ENCODE measurements at regions not wholly inside any gene's neighbourhood (a gene's known extent, or its start where the extent isn't known, plus 50 kb on each side); places are given as distances from the start of the nearest gene placed in this dataset.

DNA sequence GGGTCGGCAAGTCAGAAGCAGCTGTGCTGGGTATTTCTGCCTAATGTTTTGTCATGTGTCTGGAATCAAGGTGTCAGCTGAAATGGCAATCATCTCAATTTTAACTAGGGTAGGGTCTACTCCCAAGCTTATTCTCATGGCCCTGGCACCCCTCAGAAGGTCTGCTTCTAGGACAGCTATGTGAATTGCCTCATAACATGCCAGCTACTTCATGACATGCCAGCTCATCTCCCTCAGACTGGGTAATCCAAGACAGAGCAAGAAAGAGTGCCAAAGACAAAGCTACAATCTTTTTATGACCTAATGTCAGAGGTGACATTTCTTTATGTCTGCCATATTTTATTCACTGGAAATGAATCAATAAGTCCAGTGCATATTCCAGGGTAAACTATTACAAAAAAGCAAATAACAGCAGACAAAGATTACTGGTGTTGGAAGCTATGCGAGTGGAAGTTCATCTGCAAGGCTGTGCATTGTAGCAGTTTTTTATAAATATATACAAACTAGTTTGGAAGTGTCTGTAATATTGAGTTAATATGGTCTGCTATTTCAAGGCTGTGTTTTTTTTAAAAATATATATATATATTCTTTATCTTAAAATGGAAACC is 153.3 kb downstream of the FSIP2 start:
- TF ChIP-seq, protein P1, sequence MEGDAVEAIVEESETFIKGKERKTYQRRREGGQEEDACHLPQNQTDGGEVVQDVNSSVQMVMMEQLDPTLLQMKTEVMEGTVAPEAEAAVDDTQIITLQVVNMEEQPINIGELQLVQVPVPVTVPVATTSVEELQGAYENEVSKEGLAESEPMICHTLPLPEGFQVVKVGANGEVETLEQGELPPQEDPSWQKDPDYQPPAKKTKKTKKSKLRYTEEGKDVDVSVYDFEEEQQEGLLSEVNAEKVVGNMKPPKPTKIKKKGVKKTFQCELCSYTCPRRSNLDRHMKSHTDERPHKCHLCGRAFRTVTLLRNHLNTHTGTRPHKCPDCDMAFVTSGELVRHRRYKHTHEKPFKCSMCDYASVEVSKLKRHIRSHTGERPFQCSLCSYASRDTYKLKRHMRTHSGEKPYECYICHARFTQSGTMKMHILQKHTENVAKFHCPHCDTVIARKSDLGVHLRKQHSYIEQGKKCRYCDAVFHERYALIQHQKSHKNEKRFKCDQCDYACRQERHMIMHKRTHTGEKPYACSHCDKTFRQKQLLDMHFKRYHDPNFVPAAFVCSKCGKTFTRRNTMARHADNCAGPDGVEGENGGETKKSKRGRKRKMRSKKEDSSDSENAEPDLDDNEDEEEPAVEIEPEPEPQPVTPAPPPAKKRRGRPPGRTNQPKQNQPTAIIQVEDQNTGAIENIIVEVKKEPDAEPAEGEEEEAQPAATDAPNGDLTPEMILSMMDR (conservative IDR thresholded peaks at IDR 0.05; ENCODE audit: low read length) = no peak
- TF ChIP-seq EZH2phosphoT487 (IDR thresholded peaks at IDR 0.05; ENCODE audit: borderline replicate concordance) = no peak

All from Loucy (cell line).